HG03175 (cell line): ENCODE measurements at regions not wholly inside any gene's neighbourhood (a gene's known extent, or its start where the extent isn't known, plus 50 kb on each side); places are given as distances from the start of the nearest gene placed in this dataset.
"Not testable (repeated sequence)": the region's sequence is repeated elsewhere in the genome, so short reads cannot be mapped to it uniquely, and the experiment has no call there.

Source experiments
- ATAC-seq: cut with Tn5 transposase; IDR thresholded peaks from one replicate; pipeline ENCODE4 v1.9.1; 2021; ENCODE audit warnings: mild to moderate bottlenecking, moderate library complexity; ENCODE audit not compliant: unreplicated experiment

DNA sequence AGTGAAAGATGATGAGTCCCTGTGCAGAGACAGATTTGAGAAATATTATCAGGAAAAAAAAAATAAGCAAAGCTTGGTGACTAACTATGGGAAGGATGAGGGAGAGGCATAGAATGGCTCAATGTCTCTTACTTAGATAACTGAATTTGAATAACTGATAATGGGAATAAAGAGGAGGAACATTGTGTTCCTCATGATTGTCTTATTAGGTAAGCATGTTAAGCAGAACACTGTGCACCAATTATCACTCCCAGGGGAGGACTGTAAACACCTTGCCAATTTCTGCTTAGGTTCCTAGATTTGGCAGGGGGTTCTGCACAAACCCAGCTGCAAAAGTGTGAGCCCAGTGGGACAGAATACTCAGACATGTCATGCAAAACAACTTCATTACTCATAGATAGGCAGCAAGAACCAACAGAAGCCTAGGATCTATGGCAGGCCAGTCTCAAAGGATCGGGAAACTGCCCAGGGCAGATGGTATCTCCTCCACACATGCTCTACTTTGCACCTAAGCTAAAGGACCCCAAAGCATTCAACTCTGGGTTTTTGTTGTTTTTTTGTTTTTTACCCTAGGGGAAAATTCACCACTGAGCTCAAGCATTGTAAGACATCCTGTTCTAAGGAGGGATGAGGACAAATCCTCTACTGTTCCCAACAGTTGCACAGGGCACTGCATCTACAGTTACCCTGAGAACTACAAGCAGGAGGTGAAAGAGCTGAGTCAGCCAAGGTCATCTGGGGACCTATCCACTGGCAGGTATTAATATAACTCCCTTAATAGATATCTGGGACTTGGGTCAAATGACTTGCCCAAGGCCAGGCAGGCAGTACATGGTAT lies 907.0 kb downstream of the RAPGEF2 start:
- ATAC-seq = no peak

DNA sequence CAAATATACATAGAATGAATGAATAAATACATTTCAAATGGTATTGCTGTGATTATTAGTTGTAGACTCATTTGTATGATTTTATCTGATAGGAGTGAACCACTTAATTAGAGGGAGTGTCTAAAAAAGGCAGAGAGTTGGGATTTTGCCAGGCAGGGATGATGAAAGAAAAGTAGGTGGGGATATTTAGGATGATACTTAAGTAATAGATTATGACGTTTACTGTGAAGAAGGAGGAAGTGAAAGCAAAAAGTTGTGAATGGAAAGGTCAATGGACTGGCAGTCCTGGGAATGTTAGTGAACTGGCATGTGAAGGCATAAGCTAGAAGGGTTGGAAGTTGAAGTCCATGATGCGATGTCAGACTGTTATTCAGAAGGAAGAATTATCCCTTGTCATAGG lies 917.1 kb downstream of the RAPGEF2 start:
- no peak for ATAC-seq

DNA sequence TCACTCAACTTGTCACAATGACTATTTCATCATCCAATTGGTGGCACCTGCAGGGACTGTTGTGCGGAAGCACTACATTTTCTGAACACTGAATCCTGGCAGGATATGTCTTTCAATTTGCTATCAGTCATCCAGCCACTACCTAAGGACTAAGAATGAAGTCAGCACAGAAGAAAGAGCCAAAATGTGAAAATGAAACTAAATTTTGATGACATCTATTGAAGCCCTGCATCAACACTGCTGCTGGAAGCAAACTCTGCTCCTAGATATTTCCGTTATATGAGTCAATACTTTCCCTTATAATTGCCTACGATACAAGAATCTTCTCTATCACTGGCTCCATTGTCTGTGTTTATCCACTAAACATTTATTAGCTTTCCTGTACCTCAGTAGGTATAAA lies 917.9 kb downstream of the RAPGEF2 start:
- ATAC-seq = no peak

DNA sequence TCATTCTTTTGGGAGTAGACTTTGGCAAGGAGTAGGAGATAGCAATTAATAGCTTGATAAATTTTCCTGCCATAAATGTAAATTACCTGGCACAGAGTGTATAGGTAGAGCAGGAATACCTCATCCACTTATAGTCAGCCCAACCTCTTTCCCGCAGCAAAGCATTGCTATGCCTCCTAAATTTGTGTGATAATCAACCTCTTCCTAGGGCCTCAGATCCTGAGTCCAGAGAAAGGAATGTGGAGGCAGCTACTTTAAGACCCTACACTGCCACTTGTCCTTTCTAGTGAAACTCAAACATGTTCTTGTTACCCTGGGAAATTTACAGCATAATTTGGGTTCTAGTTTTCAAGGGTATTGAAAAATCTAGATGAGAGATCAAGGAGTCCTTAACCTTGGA lies 919.0 kb downstream of the RAPGEF2 start:
- ATAC-seq = no peak

DNA sequence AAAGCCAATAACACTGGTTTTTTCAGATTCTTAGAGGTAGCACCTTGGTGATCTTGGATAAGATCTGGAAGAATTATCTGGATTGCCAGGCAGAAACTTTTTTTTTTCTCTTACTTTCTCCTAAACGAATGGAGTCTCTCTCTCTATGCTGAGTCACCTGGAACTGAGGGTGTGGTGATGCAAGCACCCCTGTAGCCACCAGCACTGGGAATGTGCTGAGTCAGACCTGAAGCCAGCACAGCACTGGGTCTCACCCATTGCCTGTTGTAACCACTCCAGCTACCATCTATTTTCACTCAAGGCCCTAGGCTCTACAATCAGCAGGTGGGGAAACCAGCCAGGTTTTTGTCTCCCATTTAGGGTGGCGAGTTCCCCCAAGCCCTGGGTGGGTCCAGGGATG lies 923.8 kb downstream of the RAPGEF2 start:
- no peak for ATAC-seq

DNA sequence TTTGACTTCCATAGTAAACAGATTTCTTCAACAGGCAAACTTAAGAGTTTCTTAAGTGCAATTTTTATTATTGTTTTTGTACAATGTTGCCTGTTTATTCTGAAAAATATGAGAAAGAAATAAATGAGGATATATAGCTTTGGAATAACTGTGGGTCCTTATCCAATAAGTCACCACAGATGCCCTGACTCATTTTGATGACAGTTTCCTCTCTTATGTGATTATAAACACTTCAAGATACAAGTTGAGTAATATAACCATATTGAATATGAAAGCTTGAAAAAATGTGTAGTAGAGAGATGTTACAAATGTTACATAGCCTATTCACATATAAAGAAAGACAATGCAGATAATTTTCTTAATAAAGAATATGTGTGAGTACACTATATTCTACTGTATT lies 931.6 kb downstream of the RAPGEF2 start:
- ATAC-seq = no peak

DNA sequence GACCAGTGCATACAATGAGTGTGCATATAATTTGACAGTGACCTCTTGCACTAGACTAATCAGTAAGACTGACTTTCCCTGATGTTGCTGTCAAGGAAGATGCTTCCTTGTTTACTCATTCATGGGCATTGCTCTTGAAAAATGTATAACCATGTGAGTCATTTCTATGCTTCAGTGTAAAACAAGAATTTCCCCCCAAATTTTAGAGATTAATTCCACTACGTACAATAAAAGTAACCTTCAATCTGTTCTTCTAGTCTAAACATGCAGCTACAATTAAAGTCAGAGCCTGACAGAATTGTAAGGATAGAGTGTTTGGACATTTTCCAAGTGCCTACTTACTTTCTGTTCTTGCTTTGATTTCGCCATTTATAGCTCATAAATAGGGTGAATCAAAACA lies 935.7 kb downstream of the RAPGEF2 start:
- ATAC-seq = no peak

DNA sequence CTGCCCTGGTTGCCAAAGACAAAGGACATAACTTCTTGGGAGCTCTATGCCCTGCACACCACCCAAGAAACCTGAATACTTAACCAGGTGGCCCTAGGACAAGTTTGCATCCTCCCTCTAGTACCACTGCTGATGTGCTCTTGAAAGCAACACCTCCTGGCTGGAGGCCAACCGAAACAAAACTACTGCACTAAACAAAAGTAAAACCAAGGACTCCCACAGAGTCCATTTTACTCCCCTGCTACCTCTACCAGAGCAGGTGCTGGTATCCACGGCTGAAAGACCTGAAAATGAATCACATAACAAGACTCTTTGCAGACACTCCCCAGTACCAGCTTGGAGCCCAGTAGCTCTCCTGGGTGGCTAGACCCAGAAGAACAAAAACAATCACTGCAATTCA lies 941.8 kb downstream of the RAPGEF2 start:
- ATAC-seq = no peak

DNA sequence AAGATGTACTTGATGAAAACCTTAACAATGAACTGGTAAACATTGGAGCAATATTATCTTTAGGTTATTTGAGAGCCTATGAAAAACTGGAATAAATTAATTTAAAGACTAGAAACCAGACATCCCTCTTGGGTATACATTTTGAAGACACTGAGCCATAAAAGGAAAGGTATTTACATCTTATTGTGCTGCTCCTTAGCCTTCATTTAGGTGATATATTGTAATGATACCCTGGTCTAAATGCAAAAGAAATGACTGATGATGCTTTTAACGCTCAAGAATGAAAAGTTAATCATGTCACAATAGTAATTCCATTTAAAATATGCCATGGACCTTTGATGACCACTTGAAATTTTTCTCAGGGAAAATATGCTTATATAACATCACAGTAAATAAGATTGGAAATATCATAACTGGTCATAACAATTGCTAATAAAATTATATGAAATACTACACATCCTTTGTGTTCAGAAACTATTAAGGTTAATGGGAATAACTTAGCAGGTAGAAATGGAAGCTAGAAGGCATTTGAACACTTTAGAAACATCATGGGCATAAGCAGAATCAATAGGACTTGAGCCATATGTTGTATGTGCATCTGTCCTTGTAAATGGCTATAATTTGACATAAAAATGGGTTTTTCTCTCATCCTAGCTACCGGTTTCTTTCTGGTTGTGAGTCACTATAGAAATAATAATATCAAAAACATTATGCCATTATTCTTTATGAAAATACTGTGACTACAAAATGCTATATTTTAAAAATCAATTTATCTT lies 979.7 kb downstream of the RAPGEF2 start:
- ATAC-seq = no peak

DNA sequence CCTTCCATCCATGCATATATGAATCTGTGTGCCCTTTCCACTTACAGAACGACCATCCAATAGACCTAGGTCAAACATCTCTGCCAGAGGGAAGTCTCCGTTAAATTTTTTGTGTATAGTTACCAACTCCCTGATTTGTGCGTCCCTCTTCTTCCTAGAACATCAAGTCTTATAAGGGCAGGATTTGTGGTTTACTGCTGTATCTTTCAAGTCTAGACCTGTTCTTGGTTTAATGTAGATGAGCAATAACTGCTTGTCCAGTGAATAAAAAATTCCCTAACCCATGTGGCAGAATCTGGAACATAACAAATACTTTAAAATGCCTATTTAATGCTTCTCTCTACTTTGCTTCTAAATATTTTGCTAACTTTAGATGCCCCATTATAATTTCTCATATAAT lies 988.8 kb downstream of the RAPGEF2 start:
- no peak for ATAC-seq

DNA sequence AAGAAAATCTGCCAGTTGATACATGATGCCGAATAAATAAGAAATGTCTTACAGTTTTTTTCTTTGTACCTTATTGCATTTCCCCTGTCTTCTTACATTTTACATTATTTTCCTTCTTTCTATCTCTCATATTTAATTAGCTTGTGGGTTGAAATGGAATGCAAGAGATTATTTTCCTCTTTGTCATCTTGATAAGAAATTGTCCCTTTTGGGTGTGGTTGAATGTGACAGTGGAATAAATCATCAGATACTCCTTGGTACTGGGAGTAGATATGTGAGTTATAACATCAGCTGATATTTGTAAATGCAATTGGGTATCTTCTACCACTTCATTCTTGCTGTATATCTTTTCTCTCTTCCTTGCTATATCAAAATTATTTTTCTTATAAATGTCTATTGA lies 997.4 kb downstream of the RAPGEF2 start:
- no peak for ATAC-seq

DNA sequence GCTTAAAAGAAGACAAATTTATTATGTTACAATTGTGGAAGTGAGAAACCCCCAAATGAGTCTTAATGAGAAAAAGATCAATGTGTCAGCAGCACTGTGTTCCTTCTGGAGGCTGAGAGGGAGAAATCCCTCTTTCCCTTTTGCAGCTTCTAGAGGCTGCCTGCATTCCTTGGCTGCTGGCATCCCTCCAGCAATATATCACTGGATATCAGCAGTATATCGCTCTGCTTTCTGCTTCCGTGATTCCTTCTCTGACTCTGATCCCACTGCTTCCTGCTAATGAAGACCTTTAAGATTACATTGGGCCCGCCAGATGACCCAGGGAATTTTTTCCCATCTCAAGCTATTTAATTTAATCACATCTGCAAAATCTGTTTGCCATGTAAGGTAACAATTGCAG lies 1008.0 kb downstream of the RAPGEF2 start:
- ATAC-seq = no peak

DNA sequence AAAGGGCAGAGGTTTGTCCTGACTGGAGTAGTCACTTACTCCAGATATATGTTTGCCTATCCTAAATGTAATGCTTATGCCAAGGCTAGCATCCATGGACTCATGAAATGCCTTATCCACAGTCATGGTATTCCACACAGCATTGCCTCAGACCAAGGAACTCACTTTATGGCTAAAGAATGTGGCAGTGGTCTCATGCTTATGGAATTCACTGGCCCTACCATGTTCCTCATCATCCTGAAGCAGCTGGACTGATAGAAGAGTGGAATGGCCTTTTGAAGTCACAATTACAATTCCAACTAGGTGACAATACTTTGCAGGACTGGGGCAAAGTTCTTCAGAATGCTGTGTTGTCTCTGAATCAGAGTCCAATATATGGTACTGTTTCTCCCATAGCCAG lies 1014.8 kb downstream of the RAPGEF2 start:
- ATAC-seq = no peak

DNA sequence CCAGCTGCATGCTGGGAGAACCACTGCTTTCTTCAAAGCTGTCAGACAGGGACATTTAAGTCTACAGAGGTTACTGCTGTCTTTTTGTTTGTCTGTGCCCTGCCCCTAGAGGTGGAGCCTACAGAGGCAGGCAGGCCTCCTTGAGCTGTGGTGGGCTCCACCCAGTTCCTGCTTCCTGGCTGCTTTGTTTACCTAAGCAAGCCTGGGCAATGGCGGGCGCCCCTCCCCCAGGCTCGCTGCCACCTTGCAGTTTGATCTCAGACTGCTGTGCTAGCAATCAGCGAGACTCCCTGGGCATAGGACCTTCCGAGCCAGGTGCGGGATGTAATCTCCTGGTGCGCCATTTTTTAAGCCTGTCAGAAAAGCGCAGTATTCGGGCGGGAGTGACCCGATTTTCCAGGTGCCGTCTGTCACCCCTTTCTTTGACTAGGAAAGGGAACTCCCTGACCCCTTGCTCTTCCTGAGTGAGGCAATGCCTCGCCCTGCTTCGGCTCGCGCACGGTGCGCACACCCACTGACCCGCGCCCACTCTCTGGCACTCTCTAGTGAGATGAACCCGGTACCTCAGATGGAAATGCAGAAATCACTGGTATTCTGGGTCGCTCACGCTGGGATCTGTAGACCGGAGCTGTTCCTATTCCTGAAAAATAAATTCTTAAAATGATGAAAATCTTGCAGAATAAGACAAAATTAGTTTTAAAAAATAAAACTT lies 1022.9 kb downstream of the RAPGEF2 start:
- ATAC-seq = not testable (repeated sequence)

DNA sequence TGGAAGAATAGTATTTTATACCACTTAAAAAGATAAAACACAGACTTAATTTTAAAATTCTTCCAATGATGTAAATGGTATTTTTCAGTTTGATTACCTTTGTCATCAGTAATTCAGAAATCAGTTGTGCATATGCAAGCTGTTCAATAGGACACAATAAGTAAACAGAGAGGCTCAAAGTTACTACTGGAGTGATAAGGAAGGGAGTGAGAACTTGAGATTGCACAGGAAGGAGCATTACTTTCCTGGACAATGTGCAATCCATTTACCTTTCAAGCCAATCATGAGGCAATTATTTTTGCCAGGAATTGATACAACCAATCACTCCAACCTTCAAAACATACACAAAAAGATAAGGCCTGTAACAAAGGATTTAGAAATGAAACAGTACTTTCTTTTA lies 1024.3 kb downstream of the RAPGEF2 start:
- ATAC-seq = no peak

DNA sequence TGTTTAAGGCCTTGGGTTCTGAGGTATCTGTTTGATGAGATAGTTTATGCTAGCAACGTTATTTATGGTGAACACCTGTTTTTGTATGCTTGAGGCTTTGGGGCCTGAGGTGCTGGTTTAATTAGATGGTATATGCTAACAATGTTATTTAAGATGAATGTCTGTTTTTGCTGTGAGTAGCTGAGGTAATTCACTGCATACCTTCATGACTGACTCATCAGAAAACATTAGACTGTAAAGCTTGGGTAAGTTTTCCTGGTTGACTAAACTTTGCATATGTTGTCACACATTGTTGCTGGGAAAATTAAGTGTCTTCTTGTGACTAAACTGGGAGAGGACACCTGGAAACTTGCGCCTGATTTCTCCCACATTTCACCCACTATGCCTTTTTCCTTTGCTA lies 1026.6 kb downstream of the RAPGEF2 start:
- ATAC-seq = no peak

DNA sequence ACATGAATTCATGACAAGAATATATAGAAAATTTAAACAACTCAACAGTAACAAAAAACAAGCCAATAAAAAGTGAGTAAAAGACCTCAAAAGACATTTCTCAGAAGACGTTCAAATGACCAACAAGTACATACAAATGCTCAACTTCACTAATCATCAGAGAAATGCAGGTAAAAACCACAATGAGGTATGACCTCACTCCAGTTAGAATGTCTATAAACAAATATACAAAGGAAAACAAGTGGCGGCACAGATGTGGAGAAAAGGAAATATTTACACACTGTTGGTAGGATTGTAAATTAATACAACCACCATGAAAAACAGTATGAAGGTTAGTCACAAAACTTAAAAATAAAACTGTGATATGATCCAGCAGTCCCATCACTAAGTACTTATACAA lies 1033.1 kb downstream of the RAPGEF2 start:
- ATAC-seq = no peak

DNA sequence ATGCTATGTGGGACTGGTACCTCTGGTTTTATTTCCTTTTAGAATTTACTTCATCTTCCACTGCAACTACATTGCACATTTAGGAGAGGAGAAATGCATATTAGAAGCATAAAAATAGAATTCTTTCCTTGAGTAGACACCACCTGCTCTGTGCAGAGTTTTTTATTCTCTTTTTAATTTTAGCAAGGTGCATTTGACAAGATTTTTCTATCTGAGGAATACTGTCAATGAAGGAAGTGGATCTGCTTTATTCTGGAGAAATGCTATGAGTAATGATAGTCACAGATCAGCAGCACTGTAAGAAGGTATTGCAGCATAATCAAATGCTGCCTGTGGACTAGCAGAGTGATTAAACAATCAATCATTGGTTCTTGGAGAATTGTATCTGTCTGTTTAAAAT lies 1038.3 kb downstream of the RAPGEF2 start:
- ATAC-seq = no peak

DNA sequence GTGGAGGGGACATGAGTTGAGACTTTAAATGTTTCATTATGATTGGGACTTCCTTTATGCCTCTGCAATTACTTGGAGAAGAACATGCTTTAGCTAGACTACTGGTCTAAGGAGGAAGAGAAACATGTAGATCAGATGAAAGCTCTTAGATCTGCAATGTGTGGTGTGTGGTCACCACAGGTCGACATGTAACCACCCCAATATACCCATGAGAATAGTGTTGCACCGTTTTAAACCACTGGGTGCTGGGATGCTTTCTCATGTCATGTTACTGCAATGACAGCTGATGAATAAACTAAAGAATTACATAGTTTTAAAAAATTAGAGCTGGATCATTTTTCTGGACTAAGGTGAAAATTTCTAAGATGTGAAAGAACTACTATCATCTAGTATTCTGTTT lies 1039.7 kb downstream of the RAPGEF2 start:
- peak; percentile 100 for ATAC-seq

DNA sequence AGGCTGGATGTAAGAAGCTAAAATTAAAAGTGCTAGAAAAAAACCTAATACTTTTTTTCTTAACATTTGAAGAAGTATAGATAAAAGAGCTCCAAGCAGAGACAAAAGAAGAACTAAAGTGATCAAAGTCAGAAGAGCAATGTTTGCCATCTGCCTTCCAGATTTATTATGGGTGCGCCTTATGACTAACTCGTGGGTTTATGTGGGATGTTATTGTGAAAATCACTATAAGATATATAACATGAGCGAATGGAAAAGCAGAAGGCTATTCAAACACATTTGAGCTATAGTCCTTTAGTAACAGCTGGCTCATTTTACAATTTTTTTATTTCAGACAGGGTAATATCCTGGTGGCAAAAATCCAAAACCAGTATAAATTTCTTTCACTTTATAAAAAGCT lies 1040.7 kb downstream of the RAPGEF2 start:
- ATAC-seq = no peak

DNA sequence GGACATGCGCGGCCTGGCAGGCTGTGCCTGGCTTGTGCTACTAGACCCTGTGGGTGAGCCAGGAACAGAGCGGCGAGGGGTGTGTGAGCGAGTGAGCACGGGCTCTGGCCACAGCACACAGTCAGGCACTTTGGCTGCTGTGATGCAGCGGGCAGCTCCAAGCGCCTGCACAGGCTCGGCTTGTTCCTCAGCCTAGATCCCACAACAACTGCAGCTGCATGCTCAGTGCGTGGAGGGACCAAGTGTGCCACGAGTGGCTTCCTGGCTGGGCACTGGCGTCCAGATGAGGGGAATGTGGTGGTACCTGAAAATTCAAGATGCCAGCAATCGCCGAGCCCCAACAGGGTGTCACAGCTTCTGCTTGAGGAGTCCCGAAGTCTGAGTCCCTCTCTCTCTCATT lies 1056.6 kb downstream of the RAPGEF2 start:
- no peak for ATAC-seq

DNA sequence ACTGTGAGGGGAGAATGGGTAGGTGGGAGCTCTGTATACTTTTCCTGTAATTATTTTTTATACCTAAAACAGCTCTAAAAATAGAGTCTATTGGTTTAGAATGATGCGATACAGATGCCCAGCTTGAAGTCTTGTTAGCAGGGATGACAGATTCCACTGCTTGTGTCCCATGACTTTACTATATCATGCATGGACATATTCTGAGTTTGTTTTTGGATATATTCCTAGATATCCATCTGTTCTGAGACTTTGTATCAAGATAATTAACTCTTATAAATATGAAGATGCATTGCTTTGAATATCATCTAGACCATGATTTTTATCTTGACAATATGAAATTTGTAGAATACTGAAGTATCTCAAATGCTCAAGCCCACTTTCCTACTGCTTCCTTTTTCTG lies 1058.1 kb downstream of the RAPGEF2 start:
- ATAC-seq = no peak
